ENCODE measurements at regions not wholly inside any gene's neighbourhood (a gene's known extent, or its start where the extent isn't known, plus 50 kb on each side); places are given as distances from the start of the nearest gene placed in this dataset.
"Not testable (repeated sequence)": the region's sequence is repeated elsewhere in the genome, so short reads cannot be mapped to it uniquely, and the experiment has no call there.

DNA sequence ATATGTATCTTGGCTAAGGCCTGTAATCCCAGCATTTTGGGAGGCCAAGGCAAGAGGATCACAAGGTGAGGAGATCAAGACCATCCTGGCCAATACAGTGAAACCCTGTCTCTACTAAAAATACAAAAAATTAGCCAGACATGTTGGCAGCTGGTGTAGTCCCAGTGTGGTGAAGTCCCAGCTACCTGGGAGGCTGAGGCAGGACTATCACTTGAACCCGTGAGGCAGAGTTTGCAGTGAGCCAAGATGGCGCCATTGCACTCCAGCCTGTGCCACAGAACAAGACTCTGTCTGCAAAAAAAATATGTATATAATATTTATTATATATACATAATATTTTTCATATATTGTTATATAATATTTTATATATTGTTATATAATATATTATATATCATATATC, 968.1 kb downstream of the TUBA3C start:
- H3K9me3 ChIP-seq (ENCODE audit: low read length); H2AFZ ChIP-seq (ENCODE audit: low read length); H3K4me3 ChIP-seq (ENCODE audit: low read depth, low read length, poor library complexity, severe bottlenecking): not testable (repeated sequence)

DNA sequence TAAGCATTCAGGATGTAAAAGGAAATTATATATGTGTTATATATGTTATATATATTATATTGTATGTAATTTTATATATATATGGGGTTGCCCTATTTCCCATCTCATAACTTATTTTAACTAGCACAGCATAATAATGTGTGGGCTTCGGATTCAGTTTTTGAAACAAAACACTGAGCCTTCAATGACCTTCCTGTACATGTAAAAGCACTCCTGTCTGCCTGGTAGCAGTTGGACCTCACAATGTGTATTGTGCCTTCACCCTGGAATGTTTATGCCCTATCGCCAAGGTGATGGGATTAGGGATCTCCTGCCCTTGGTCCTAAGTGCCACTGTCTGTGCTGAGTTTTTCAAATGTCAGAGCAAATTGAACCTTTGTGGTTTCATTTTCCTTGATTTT, 968.8 kb downstream of the TUBA3C start:
- H3F3A ChIP-seq (ENCODE audit: insufficient read depth, low read length), result no peaks in the 10 kb centered on the region
- H2AFZ ChIP-seq (ENCODE audit: low read length), result no peak overlapping the region
- H3K4me2 ChIP-seq (ENCODE audit: low read length), result no peak overlapping the region
- TF ChIP-seq, protein P1, sequence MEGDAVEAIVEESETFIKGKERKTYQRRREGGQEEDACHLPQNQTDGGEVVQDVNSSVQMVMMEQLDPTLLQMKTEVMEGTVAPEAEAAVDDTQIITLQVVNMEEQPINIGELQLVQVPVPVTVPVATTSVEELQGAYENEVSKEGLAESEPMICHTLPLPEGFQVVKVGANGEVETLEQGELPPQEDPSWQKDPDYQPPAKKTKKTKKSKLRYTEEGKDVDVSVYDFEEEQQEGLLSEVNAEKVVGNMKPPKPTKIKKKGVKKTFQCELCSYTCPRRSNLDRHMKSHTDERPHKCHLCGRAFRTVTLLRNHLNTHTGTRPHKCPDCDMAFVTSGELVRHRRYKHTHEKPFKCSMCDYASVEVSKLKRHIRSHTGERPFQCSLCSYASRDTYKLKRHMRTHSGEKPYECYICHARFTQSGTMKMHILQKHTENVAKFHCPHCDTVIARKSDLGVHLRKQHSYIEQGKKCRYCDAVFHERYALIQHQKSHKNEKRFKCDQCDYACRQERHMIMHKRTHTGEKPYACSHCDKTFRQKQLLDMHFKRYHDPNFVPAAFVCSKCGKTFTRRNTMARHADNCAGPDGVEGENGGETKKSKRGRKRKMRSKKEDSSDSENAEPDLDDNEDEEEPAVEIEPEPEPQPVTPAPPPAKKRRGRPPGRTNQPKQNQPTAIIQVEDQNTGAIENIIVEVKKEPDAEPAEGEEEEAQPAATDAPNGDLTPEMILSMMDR (IDR thresholded peaks at IDR 0.05; ENCODE audit: low read length), result no peak
- TF ChIP-seq EZH2 (IDR thresholded peaks at IDR 0.05; ENCODE audit: borderline replicate concordance, low read length), result no peak
- H3K9me2 ChIP-seq (ENCODE audit: low read depth, low read length), result no peaks in the 10 kb centered on the region
- no peak overlapping the region for H3K4me3 ChIP-seq (ENCODE audit: low read depth, low read length, poor library complexity, severe bottlenecking)
- H4K20me1 ChIP-seq (ENCODE audit: insufficient read depth, low read length), result no peaks in the 10 kb centered on the region
- H3K36me3 ChIP-seq (ENCODE audit: insufficient read depth, low read length), result no peaks in the 10 kb centered on the region
- no peaks in the 10 kb centered on the region for H3K9me3 ChIP-seq (ENCODE audit: low read length)
- H3K79me2 ChIP-seq (ENCODE audit: insufficient read depth, low read length), result no peaks in the 10 kb centered on the region
- no peak overlapping the region for H3K9ac ChIP-seq (ENCODE audit: low read length)
- no peak overlapping the region for H3K27ac ChIP-seq (ENCODE audit: low read depth, low read length, poor library complexity, severe bottlenecking)
- no peaks in the 10 kb centered on the region for H3K4me1 ChIP-seq (ENCODE audit: insufficient read depth, low read length, severe bottlenecking)
- no peaks in the 10 kb centered on the region for H3K27me3 ChIP-seq (ENCODE audit: insufficient read depth, low read length)

More for the DNA sequence above, 968.1 kb downstream of the TUBA3C start:
- not testable (repeated sequence) for H3K4me1 ChIP-seq (ENCODE audit: insufficient read depth, low read length, severe bottlenecking); H3K36me3 ChIP-seq (ENCODE audit: insufficient read depth, low read length); H3K79me2 ChIP-seq (ENCODE audit: insufficient read depth, low read length); H4K20me1 ChIP-seq (ENCODE audit: insufficient read depth, low read length); H3K9ac ChIP-seq (ENCODE audit: low read length); H3F3A ChIP-seq (ENCODE audit: insufficient read depth, low read length); H3K4me2 ChIP-seq (ENCODE audit: low read length); H3K27ac ChIP-seq (ENCODE audit: low read depth, low read length, poor library complexity, severe bottlenecking); H3K27me3 ChIP-seq (ENCODE audit: insufficient read depth, low read length); H3K9me2 ChIP-seq (ENCODE audit: low read depth, low read length)

DNA sequence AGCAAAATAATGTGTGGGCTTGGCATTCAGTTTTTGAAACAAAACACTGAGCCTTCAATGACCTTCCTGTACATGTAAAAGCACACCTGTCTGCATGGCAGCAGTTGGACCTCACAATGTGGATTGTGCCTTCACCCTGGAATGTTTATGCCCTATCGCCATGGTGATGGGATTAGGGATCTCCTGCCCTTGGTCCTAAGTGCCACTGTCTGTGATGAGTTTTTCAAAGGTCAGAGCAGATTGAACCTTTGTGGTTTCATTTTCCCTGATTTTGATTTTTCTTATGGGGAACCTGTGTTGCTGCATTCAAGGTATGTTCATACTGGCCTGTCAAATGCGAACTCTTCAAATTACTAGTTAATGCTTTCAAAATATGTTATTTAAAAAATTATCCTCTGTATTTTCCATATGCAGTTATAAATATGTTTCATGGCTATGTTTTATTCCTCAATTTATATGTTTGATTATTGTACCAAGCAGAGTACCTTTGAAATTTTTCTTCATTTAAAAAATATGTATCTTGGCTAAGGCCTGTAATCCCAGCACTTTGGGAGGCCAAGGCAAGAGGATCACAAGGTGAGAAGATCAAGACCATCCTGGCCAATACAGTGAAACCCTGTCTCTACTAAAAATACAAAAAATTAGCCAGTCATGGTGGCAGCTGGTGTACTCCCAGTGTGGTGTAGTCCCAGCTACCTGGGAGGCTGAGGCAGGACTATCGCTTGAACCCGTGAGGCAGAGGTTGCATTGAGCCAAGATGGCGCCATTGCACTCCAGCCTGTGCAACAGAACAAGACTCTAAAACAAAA, 969.7 kb downstream of the TUBA3C start:
- H4K20me1 ChIP-seq (ENCODE audit: insufficient read depth, low read length); H3K79me2 ChIP-seq (ENCODE audit: insufficient read depth, low read length); H3K4me1 ChIP-seq (ENCODE audit: insufficient read depth, low read length, severe bottlenecking); H3K9ac ChIP-seq (ENCODE audit: low read length); H3F3A ChIP-seq (ENCODE audit: insufficient read depth, low read length); H3K27ac ChIP-seq (ENCODE audit: low read depth, low read length, poor library complexity, severe bottlenecking); H3K9me3 ChIP-seq (ENCODE audit: low read length); H3K9me2 ChIP-seq (ENCODE audit: low read depth, low read length); H3K4me2 ChIP-seq (ENCODE audit: low read length); H3K27me3 ChIP-seq (ENCODE audit: insufficient read depth, low read length); H3K4me3 ChIP-seq (ENCODE audit: low read depth, low read length, poor library complexity, severe bottlenecking); H2AFZ ChIP-seq (ENCODE audit: low read length); H3K36me3 ChIP-seq (ENCODE audit: insufficient read depth, low read length): not testable (repeated sequence)

DNA sequence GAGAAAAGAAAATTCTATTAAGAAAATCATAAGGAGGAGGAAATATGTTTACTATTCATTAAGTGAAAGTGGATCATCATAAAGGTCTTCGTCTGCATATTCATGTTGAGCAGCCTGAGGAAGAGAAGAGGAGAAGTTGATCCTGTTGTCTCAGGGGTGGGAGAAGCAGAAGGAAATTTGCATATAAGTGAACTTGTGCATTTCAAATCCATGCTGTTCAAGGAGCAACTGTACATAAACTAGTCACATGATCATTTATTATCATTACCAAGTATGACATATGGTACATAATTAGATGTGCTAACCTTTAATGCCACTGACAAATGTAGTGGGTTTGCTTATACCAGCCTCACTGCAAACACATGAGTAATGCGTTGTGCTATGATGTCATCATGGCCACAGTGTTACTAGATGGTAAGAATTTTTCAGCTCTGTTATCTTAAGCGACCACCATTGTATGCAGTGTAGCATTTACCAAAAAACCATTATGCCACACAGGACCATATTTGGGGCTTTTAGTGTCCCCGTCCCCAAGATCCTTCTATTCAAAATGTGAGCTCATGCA, 976.9 kb downstream of the TUBA3C start:
- H3K27ac ChIP-seq (ENCODE audit: low read depth, low read length, poor library complexity, severe bottlenecking); H3K36me3 ChIP-seq (ENCODE audit: insufficient read depth, low read length); H2AFZ ChIP-seq (ENCODE audit: low read length); H3K4me2 ChIP-seq (ENCODE audit: low read length); H3K4me1 ChIP-seq (ENCODE audit: insufficient read depth, low read length, severe bottlenecking); H3K9me3 ChIP-seq (ENCODE audit: low read length); H4K20me1 ChIP-seq (ENCODE audit: insufficient read depth, low read length); H3F3A ChIP-seq (ENCODE audit: insufficient read depth, low read length); H3K79me2 ChIP-seq (ENCODE audit: insufficient read depth, low read length); H3K4me3 ChIP-seq (ENCODE audit: low read depth, low read length, poor library complexity, severe bottlenecking); H3K9ac ChIP-seq (ENCODE audit: low read length); H3K9me2 ChIP-seq (ENCODE audit: low read depth, low read length); H3K27me3 ChIP-seq (ENCODE audit: insufficient read depth, low read length): not testable (repeated sequence)

DNA sequence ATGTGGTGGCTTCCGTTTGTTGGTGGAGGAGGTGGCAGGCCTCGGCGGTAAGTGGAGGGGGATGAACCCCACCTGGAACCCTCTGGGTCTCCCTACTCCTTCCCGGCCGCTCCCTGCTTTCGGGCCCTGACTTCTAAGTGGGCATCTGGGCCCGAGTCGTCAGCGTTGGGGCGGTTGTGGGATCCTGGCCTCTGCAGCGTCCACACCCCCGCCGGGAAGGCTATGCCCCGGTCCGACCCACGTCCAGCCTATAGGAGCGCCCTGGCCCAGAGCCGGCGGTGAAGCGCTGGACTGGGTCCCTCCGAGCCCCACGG, 986.3 kb downstream of the TUBA3C start:
- H2AFZ ChIP-seq (ENCODE audit: low read length); H3F3A ChIP-seq (ENCODE audit: insufficient read depth, low read length); H3K9me2 ChIP-seq (ENCODE audit: low read depth, low read length); H3K4me1 ChIP-seq (ENCODE audit: insufficient read depth, low read length, severe bottlenecking); H3K9ac ChIP-seq (ENCODE audit: low read length); H3K4me3 ChIP-seq (ENCODE audit: low read depth, low read length, poor library complexity, severe bottlenecking); H3K27ac ChIP-seq (ENCODE audit: low read depth, low read length, poor library complexity, severe bottlenecking); H3K79me2 ChIP-seq (ENCODE audit: insufficient read depth, low read length); H4K20me1 ChIP-seq (ENCODE audit: insufficient read depth, low read length); H3K27me3 ChIP-seq (ENCODE audit: insufficient read depth, low read length); H3K4me2 ChIP-seq (ENCODE audit: low read length); H3K36me3 ChIP-seq (ENCODE audit: insufficient read depth, low read length); H3K9me3 ChIP-seq (ENCODE audit: low read length): not testable (repeated sequence)

DNA sequence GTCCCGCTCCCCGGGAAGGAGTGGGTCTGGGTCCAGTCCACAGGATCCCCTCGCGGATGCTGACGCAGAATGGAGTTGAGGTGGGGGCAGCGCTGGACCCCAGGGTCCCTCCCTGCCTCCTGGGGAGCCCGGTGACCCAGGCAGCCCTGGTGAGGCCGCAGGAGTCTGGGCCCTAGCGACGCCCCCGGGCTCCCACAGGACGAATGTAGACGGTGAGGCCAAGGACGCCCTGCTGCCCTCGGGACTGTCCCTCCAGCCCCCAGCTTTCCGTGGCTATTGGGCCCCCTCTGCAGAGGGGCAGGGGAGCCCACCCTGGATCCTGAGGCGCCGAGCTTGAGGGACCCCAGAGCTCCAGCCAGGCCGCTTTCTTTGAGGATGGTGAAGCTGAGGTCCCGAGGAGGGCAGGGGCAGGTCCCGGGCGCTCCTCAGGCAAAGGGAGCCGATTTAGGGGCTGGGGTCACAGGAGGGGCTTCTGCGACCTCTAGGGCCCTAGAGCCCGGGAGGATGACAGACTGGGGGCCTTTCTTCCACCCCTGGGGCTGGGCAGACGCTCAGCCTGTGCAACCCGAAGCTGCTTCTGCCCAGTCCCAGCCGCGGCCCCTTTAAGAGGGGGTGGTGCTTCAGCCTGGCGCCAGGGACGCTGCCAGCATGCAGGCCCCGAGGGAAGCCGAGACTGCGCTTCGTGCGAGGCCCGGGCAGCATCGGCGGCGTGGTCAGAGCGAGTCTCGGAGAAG, 986.8 kb downstream of the TUBA3C start:
- not testable (repeated sequence) for H4K20me1 ChIP-seq (ENCODE audit: insufficient read depth, low read length); H3K4me3 ChIP-seq (ENCODE audit: low read depth, low read length, poor library complexity, severe bottlenecking); H3K9me3 ChIP-seq (ENCODE audit: low read length); H3K9ac ChIP-seq (ENCODE audit: low read length); H3K9me2 ChIP-seq (ENCODE audit: low read depth, low read length); H3K27me3 ChIP-seq (ENCODE audit: insufficient read depth, low read length); H3K36me3 ChIP-seq (ENCODE audit: insufficient read depth, low read length); H3K79me2 ChIP-seq (ENCODE audit: insufficient read depth, low read length); H3K4me1 ChIP-seq (ENCODE audit: insufficient read depth, low read length, severe bottlenecking); H3F3A ChIP-seq (ENCODE audit: insufficient read depth, low read length); H3K27ac ChIP-seq (ENCODE audit: low read depth, low read length, poor library complexity, severe bottlenecking); H3K4me2 ChIP-seq (ENCODE audit: low read length); H2AFZ ChIP-seq (ENCODE audit: low read length)

Data from OCI-LY1 (cell line).